CD14-positive monocyte (primary cell): ENCODE measurements at regions not wholly inside any gene's neighbourhood (a gene's known extent, or its start where the extent isn't known, plus 50 kb on each side); places are given as distances from the start of the nearest gene placed in this dataset.

Experiments used
- DNase-seq, 3 donors: peaks; one replicate each; pipeline ENCODE4 v3.0.0-alpha.2; 2011 to 2022
- H2AFZ ChIP-seq: 2 replicates; pipeline ENCODE4 v1.6.0; 2012; ENCODE audit warnings: mild to moderate bottlenecking, low read depth, low read length, inconsistent platforms; ENCODE audit not compliant: insufficient read depth, poor library complexity, severe bottlenecking
- H3K27ac ChIP-seq, 2 donors: 1 replicate in 1 of 2; 2 replicates in 1 of 2; pipeline ENCODE4 v1.5.1; 2012 to 2013; ENCODE audit warnings: low read length in 2 of 2, control low read depth in 1 of 2, inconsistent platforms in 1 of 2, low read depth in 1 of 2, mild to moderate bottlenecking in 1 of 2
- H3K27me3 ChIP-seq, 2 donors: one replicate each; pipeline versions ENCODE4 v1.6.0 to v1.6.1; 2011 to 2013; ENCODE audit warnings: low read length in 2 of 2; ENCODE audit not compliant: control insufficient read depth in 2 of 2, insufficient read depth in 2 of 2
- H3K36me3 ChIP-seq, 2 donors: replicated peaks in 1 of 2; 1 replicate in 1 of 2; 2 replicates in 1 of 2; pipeline versions ENCODE4 v1.5.1 to v1.6.1; 2012 to 2013; ENCODE audit warnings: low read length in 2 of 2, control low read depth in 1 of 2, inconsistent platforms in 1 of 2, mild to moderate bottlenecking in 1 of 2; ENCODE audit not compliant: insufficient read depth in 2 of 2, control insufficient read depth in 1 of 2
- H3K4me1 ChIP-seq, 2 donors: 1 replicate in 1 of 2; 2 replicates in 1 of 2; pipeline versions ENCODE4 v1.5.1 to v1.6.1; 2012 to 2013; ENCODE audit warnings: low read length in 2 of 2, control low read depth in 1 of 2, inconsistent platforms in 1 of 2, mild to moderate bottlenecking in 1 of 2, moderate library complexity in 1 of 2; ENCODE audit not compliant: insufficient read depth in 2 of 2, control insufficient read depth in 1 of 2
- H3K4me2 ChIP-seq: replicated peaks from 2 replicates; pipeline ENCODE3; 2012; ENCODE audit warnings: low read length, moderate library complexity, mild to moderate bottlenecking; ENCODE audit not compliant: poor library complexity, severe bottlenecking; ENCODE audit errors: extremely low read depth
- H3K4me3 ChIP-seq, 3 experiments: fragments of 200-600 bp in 1 of 3; sonication (generic) in 1 of 3; replicated peaks in 1 of 3; 1 replicate in 2 of 3; 2 replicates in 1 of 3; pipeline ENCODE4 v1.5.1; 2011 to 2013; ENCODE audit warnings: low read length in 3 of 3, mild to moderate bottlenecking in 3 of 3, control low read depth in 2 of 3, low read depth in 2 of 3, inconsistent platforms in 1 of 3, moderate library complexity in 1 of 3
- H3K79me2 ChIP-seq: 2 replicates; pipeline ENCODE4 v1.6.0; 2012; ENCODE audit warnings: mild to moderate bottlenecking, control low read depth, inconsistent platforms, low read length, moderate library complexity; ENCODE audit not compliant: insufficient read depth
- H3K9ac ChIP-seq: 2 replicates; pipeline ENCODE4 v1.6.0; 2017; ENCODE audit warnings: low read length, mild to moderate bottlenecking; ENCODE audit not compliant: insufficient read depth, poor library complexity, severe bottlenecking
- H3K9me3 ChIP-seq, 2 donors: replicated peaks in 1 of 2; 1 replicate in 1 of 2; 2 replicates in 1 of 2; pipeline versions ENCODE4 v1.5.1 to v1.6.1; 2012 to 2013; ENCODE audit warnings: low read length in 2 of 2, control low read depth in 1 of 2; ENCODE audit not compliant: control insufficient read depth in 1 of 2, insufficient read depth in 1 of 2
- H4K20me1 ChIP-seq: 2 replicates; pipeline ENCODE4 v1.6.0; 2012; ENCODE audit warnings: mild to moderate bottlenecking, low read length, control low read depth, moderate library complexity; ENCODE audit not compliant: insufficient read depth
- H3K27ac Mint-ChIP-seq, 7 donors: one replicate each; pipeline ENCODE4 v1.8.0; 2020; ENCODE audit warnings: mild to moderate bottlenecking in 7 of 7, mixed read lengths in 7 of 7, moderate library complexity in 6 of 7, inconsistent platforms in 2 of 7
- H3K27me3 Mint-ChIP-seq, 3 donors: one replicate each; pipeline ENCODE4 v1.8.0; 2021 to 2022; ENCODE audit warnings: low read depth in 3 of 3, mild to moderate bottlenecking in 3 of 3, mixed read lengths in 3 of 3, moderate library complexity in 3 of 3, inconsistent platforms in 1 of 3
- H3K36me3 Mint-ChIP-seq, 2 donors: one replicate each; pipeline ENCODE4 v1.8.0; 2020; ENCODE audit warnings: mixed read lengths in 2 of 2, inconsistent platforms in 1 of 2, mild to moderate bottlenecking in 1 of 2
- H3K4me1 Mint-ChIP-seq: one replicate; pipeline ENCODE4 v1.8.0; 2020; ENCODE audit warnings: mild to moderate bottlenecking, mixed read lengths
- H3K4me3 Mint-ChIP-seq, 2 donors: one replicate each; pipeline ENCODE4 v1.8.0; 2020; ENCODE audit warnings: mild to moderate bottlenecking in 2 of 2, mixed read lengths in 2 of 2, moderate library complexity in 1 of 2
- H3K9me3 Mint-ChIP-seq, 7 donors: one replicate each; pipeline ENCODE4 v1.8.0; 2020 to 2022; ENCODE audit warnings: mixed read lengths in 7 of 7, mild to moderate bottlenecking in 6 of 7, moderate library complexity in 6 of 7, inconsistent platforms in 2 of 7
- CTCF ChIP-seq: fragments of 200-600 bp; IDR thresholded peaks from one replicate; pipeline ENCODE4 v1.8.0; 2022; ENCODE audit warnings: antibody characterized with exemption, mild to moderate bottlenecking
- WGBS: methylation state at CpG from one replicate; pipeline ENCODE4 v1.1.5; 2013; ENCODE audit warnings: missing lambda C conversion rate; ENCODE audit not compliant: insufficient coverage; 5-methylcytosine and 5-hydroxymethylcytosine counted together
- intact Hi-C, 2 donors: fragments of 100-400 bp; cut with micrococcal nuclease; formaldehyde crosslinking; loops; one replicate each; pipeline versions ENCODE4 v1.15.0 to v1.15.1; 2023

DNA sequence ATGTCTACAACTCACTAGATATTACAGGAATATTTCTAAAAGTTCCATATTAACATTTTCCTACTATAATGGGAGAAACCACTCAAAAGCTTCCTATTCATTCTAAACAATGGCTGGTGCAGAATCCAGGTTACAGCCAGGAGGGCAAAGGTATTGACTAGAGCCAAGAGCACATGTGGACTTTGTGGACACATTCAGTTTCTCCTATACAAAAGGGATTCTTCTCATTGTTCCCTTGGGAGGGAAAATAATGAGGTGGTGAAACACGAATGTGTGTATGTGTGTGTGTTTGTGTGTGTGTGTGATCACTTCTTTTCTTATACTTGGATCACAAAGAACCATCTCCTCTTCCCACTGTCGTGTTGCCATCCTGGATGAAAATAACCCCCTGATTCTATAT is 1000.0 kb downstream of the ADGRL2 start:
- no peak for TF ChIP-seq CTCF
- Mint-ChIP-seq H3K27ac (no peak overlapping the region), H3K4me1 (no peaks in the 10 kb centered on the region), H3K9me3 (peaks cover 0 to 10% (median 6%) of the 10 kb centered on the region in 7 donors), H3K4me3 (no peak overlapping the region), H3K36me3 (no peaks in the 10 kb centered on the region), H3K27me3 (peaks cover 0 to 1% (median 0%) of the 10 kb centered on the region in 3 donors)
- H3K36me3 ChIP-seq, result no peaks in the 10 kb centered on the region
- no peak overlapping the region for H3K27ac ChIP-seq
- intact Hi-C loops, result no loop called here
- H3K27me3 ChIP-seq, result no peaks in the 10 kb centered on the region
- H3K4me3 ChIP-seq, result no peak overlapping the region
- no peak for DNase-seq
- H3K4me1 ChIP-seq, result no peaks in the 10 kb centered on the region
- no peaks in the 10 kb centered on the region for H4K20me1 ChIP-seq
- no peak overlapping the region for H3K4me2 ChIP-seq
- no CpG with 5 or more reads among the region's 2 CpGs for WGBS
- no peak overlapping the region for H2AFZ ChIP-seq
- no peaks in the 10 kb centered on the region for H3K79me2 ChIP-seq
- no peaks in the 10 kb centered on the region for H3K9me3 ChIP-seq
- H3K9ac ChIP-seq, result no peak overlapping the region

- H3K27me3 ChIP-seq, result no peaks in the 10 kb centered on the region
- no peak overlapping the region for H2AFZ ChIP-seq
- H3K9ac ChIP-seq, result no peak overlapping the region
- H3K27me3 Mint-ChIP-seq, result peaks cover 0 to 1% (median 0%) of the 10 kb centered on the region in 3 donors
- H4K20me1 ChIP-seq, result no peaks in the 10 kb centered on the region
- no peaks in the 10 kb centered on the region for H3K36me3 Mint-ChIP-seq
- H3K9me3 ChIP-seq, result no peaks in the 10 kb centered on the region
- peaks cover 0 to 9% (median 8%) of the 10 kb centered on the region in 7 donors for H3K9me3 Mint-ChIP-seq
- no peaks in the 10 kb centered on the region for H3K4me1 ChIP-seq
- H3K27ac ChIP-seq, result no peak overlapping the region
- H3K4me1 Mint-ChIP-seq, result no peaks in the 10 kb centered on the region
- no CpG with 5 or more reads among the region's 1 CpG for WGBS
- no peak overlapping the region for H3K27ac Mint-ChIP-seq
- no peak overlapping the region for H3K4me2 ChIP-seq
- no peak for TF ChIP-seq CTCF
- DNase-seq, result no peak
- H3K4me3 Mint-ChIP-seq, result no peak overlapping the region
- no peak overlapping the region for H3K4me3 ChIP-seq
- no peaks in the 10 kb centered on the region for H3K79me2 ChIP-seq
- intact Hi-C loops, result no loop called here
- H3K36me3 ChIP-seq, result no peaks in the 10 kb centered on the region
These were observed 998.5 kb downstream of the ADGRL2 start for GRCh38 chr1:82799261-82799660.
